MM.1S (cell line): ENCODE measurements at regions not wholly inside any gene's neighbourhood (a gene's known extent, or its start where the extent isn't known, plus 50 kb on each side); places are given as distances from the start of the nearest gene placed in this dataset.

Experiments used
- DNase-seq: peaks from one replicate; pipeline ENCODE4 v3.0.0-alpha.2; 2015
- H2AFZ ChIP-seq: fragments of 300-600 bp; sonication (generic); 2 replicates; pipeline ENCODE4 v1.6.0; 2016; ENCODE audit warnings: antibody characterized with exemption, low read length
- H3F3A ChIP-seq: fragments of 300-600 bp; sonication (generic); 2 replicates; pipeline ENCODE4 v1.6.1; 2016; ENCODE audit warnings: mild to moderate bottlenecking, antibody characterized with exemption, low read length, moderate library complexity, mixed read lengths; ENCODE audit not compliant: insufficient read depth
- H3K27ac ChIP-seq: fragments of 300-600 bp; sonication (generic); 2 replicates; pipeline ENCODE4 v1.5.1; 2016; ENCODE audit warnings: mild to moderate bottlenecking, low read length
- H3K27me3 ChIP-seq: fragments of 300-600 bp; sonication (generic); replicated peaks from 2 replicates; pipeline ENCODE4 v1.6.0; 2016; ENCODE audit warnings: low read length; ENCODE audit not compliant: insufficient read depth
- H3K36me3 ChIP-seq: fragments of 300-600 bp; sonication (generic); replicated peaks from 2 replicates; pipeline ENCODE4 v1.6.1; 2016; ENCODE audit warnings: mild to moderate bottlenecking, low read length, mixed read lengths; ENCODE audit not compliant: insufficient read depth
- H3K4me1 ChIP-seq: fragments of 300-600 bp; sonication (generic); 2 replicates; pipeline ENCODE4 v1.6.1; 2016; ENCODE audit warnings: low read length, mixed read lengths
- H3K4me2 ChIP-seq: fragments of 300-600 bp; sonication (generic); 2 replicates; pipeline ENCODE4 v1.6.0; 2016; ENCODE audit warnings: low read depth, low read length
- H3K4me3 ChIP-seq: fragments of 300-600 bp; sonication (generic); 2 replicates; pipeline ENCODE4 v1.5.1; 2016; ENCODE audit warnings: low read length, mixed read lengths
- H3K79me2 ChIP-seq: fragments of 300-600 bp; sonication (generic); 2 replicates; pipeline ENCODE4 v1.6.1; 2016; ENCODE audit warnings: mixed run types, low read length, mixed read lengths
- H3K9ac ChIP-seq: fragments of 300-600 bp; sonication (generic); 2 replicates; pipeline ENCODE4 v1.6.1; 2016; ENCODE audit warnings: low read length, mixed read lengths
- H3K9me2 ChIP-seq: fragments of 300-600 bp; sonication (generic); replicated peaks from 2 replicates; pipeline ENCODE4 v1.6.1; 2016; ENCODE audit warnings: mild to moderate bottlenecking, low read length, mixed read lengths; ENCODE audit not compliant: insufficient read depth
- H3K9me3 ChIP-seq: fragments of 300-600 bp; sonication (generic); replicated peaks from 2 replicates; pipeline ENCODE4 v1.6.1; 2016; ENCODE audit warnings: mild to moderate bottlenecking, low read length, mixed read lengths; ENCODE audit not compliant: insufficient read depth
- H4K20me1 ChIP-seq: fragments of 300-600 bp; sonication (generic); 2 replicates; pipeline ENCODE4 v1.6.1; 2016; ENCODE audit warnings: mild to moderate bottlenecking, low read length, moderate library complexity, mixed read lengths; ENCODE audit not compliant: insufficient read depth
- EZH2 ChIP-seq: fragments of 300-600 bp; sonication (generic); optimal IDR thresholded peaks from 2 replicates; pipeline ENCODE3; 2017; ENCODE audit warnings: low read depth, mild to moderate bottlenecking, antibody characterized with exemption, low read length, mixed read lengths
- EZH2phosphoT487 ChIP-seq: fragments of 300-600 bp; sonication (generic); IDR thresholded peaks from 2 replicates; pipeline ENCODE4 v1.6.1; 2018; ENCODE audit warnings: antibody characterized with exemption, low read length
- TF ChIP-seq, protein P1 (sequence below): fragments of 300-600 bp; sonication (generic); IDR thresholded peaks from 2 replicates; pipeline ENCODE4 v1.5.1; 2016; ENCODE audit warnings: antibody characterized with exemption, low read length, mixed read lengths

DNA sequence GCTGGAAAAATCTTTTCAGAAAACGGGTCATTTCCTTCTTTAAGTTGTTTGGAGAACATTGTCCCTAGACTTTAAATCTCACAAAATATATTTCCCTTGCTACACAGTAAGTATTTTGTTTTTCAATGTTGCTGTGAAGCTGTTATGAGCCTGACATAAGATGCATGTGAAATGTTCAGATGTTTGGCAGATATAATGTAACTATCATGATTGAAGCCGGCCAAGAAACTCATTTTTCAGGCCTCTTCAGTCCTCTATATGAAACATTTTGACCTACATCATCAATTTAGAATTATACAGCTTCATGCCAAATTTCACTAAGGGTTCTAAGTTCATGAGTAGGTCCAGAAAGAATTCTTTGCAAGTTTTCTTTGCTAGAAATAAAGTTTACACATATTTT, 133.8 kb downstream of the JRKL start:
- no peaks in the 10 kb centered on the region for H3K4me1 ChIP-seq
- DNase-seq, result no peak
- H2AFZ ChIP-seq, result no peak overlapping the region
- TF ChIP-seq EZH2phosphoT487 (no peak), EZH2 (no peak)
- TF ChIP-seq, protein P1, sequence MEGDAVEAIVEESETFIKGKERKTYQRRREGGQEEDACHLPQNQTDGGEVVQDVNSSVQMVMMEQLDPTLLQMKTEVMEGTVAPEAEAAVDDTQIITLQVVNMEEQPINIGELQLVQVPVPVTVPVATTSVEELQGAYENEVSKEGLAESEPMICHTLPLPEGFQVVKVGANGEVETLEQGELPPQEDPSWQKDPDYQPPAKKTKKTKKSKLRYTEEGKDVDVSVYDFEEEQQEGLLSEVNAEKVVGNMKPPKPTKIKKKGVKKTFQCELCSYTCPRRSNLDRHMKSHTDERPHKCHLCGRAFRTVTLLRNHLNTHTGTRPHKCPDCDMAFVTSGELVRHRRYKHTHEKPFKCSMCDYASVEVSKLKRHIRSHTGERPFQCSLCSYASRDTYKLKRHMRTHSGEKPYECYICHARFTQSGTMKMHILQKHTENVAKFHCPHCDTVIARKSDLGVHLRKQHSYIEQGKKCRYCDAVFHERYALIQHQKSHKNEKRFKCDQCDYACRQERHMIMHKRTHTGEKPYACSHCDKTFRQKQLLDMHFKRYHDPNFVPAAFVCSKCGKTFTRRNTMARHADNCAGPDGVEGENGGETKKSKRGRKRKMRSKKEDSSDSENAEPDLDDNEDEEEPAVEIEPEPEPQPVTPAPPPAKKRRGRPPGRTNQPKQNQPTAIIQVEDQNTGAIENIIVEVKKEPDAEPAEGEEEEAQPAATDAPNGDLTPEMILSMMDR, result no peak
- no peak overlapping the region for H3K4me3 ChIP-seq
- H3F3A ChIP-seq, result no peaks in the 10 kb centered on the region
- H3K9me3 ChIP-seq, result no peaks in the 10 kb centered on the region
- no peak overlapping the region for H3K4me2 ChIP-seq
- no peaks in the 10 kb centered on the region for H3K9me2 ChIP-seq
- H4K20me1 ChIP-seq, result no peaks in the 10 kb centered on the region
- no peaks in the 10 kb centered on the region for H3K79me2 ChIP-seq
- no peaks in the 10 kb centered on the region for H3K36me3 ChIP-seq
- H3K27ac ChIP-seq, result no peak overlapping the region
- H3K27me3 ChIP-seq, result no peaks in the 10 kb centered on the region
- no peak overlapping the region for H3K9ac ChIP-seq

DNA sequence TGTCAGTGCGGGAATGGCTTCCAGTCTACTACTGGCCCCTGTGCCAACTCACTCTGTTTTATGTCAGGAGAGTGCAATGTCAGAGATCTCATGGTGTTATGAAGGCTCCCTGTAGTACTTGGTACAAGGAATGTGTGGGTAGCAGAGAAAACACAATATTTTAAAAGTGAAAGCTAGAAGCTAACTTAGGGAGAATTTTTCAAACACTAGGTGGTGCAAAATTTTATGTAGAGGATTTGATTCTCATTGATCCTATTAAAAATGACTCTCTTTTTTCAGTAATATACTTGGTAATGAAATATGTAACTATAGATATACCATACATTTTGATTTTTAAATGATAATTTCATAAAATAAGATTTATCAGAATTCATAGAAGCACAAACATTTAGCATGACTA, 134.7 kb downstream of the JRKL start:
- DNase-seq, result no peak
- no peaks in the 10 kb centered on the region for H4K20me1 ChIP-seq
- no peak overlapping the region for H3K4me2 ChIP-seq
- no peak for TF ChIP-seq EZH2phosphoT487
- TF ChIP-seq EZH2, result no peak
- TF ChIP-seq, protein P1, result peak; percentile 34
- no peaks in the 10 kb centered on the region for H3K36me3 ChIP-seq
- H3K27me3 ChIP-seq, result no peaks in the 10 kb centered on the region
- H2AFZ ChIP-seq, result no peak overlapping the region
- no peaks in the 10 kb centered on the region for H3K4me1 ChIP-seq
- H3K27ac ChIP-seq, result no peak overlapping the region
- no peak overlapping the region for H3K4me3 ChIP-seq
- no peaks in the 10 kb centered on the region for H3K9me2 ChIP-seq
- no peaks in the 10 kb centered on the region for H3K9me3 ChIP-seq
- no peak overlapping the region for H3K9ac ChIP-seq
- no peaks in the 10 kb centered on the region for H3K79me2 ChIP-seq
- no peaks in the 10 kb centered on the region for H3F3A ChIP-seq

DNA sequence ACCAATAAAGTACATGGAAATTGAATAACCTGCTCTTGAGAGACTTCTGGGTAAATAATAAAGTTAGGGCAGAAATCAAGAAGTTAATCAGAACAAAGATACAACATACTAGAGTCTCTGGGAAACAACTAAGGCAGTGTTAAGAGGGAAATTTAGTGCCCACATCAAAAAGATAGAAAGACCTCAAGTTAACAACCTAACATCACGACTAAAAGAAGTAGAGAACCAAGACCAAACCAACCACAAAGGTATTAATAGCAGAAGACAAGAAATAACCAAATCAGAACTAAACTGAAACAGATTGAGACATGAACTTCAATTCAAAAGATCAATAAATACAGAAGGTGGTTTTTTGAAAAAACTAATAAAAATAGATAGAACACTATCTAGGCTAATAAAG, 140.7 kb downstream of the JRKL start:
- Histone ChIP-seq H3K79me2 (no peaks in the 10 kb centered on the region), H3K4me2 (no peak overlapping the region), H3K36me3 (no peaks in the 10 kb centered on the region), H3K9me2 (no peaks in the 10 kb centered on the region), H4K20me1 (no peaks in the 10 kb centered on the region), H3K9me3 (no peaks in the 10 kb centered on the region), H3F3A (no peaks in the 10 kb centered on the region), H3K9ac (no peak overlapping the region), H3K4me1 (no peaks in the 10 kb centered on the region), H3K27ac (no peak overlapping the region), H2AFZ (no peak overlapping the region), H3K4me3 (no peak overlapping the region), H3K27me3 (no peaks in the 10 kb centered on the region)
- no peak for DNase-seq
- TF ChIP-seq EZH2phosphoT487 (no peak), EZH2 (no peak)
- TF ChIP-seq, protein P1, result no peak
